IMR-90 (cell line): ENCODE measurements at regions not wholly inside any gene's neighbourhood (a gene's known extent, or its start where the extent isn't known, plus 50 kb on each side); places are given as distances from the start of the nearest gene placed in this dataset.

Experiments used
- ATAC-seq: fragments of 200-7000 bp; cut with Tn5 transposase; 2 replicates; pipeline ENCODE4 v1.9.1; 2020; ENCODE audit warnings: low read depth, mild to moderate bottlenecking, moderate library complexity
- BruUV-seq: library from RNA; stranded (reverse); fragments of 400-500 nt; replicated peaks from 2 replicates; lab custom pipeline; 2021; lab: Mats Ljungman, UMichigan
- CTCF ChIA-PET: fragments of 300-600 bp; formaldehyde crosslinking; extraction: SDS; loops from one replicate; lab custom pipeline; 2021; ENCODE audit warnings: antibody characterized with exemption; lab: Yijun Ruan, JAX
- POLR2A ChIA-PET: fragments of 300-600 bp; sonication (Branson Sonifier 250); formaldehyde crosslinking; loops from one replicate; lab custom pipeline; 2022; ENCODE audit warnings: antibody characterized with exemption; ENCODE audit not compliant: unreplicated experiment; lab: Charles Lee
- DNase-seq: peaks from one replicate; pipeline ENCODE4 v3.0.0; 2013
- H2AFZ ChIP-seq: replicated peaks from 2 replicates; pipeline ENCODE3; 2013; ENCODE audit warnings: low read length, mild to moderate bottlenecking; ENCODE audit not compliant: poor library complexity
- H2AK5ac ChIP-seq: 2 replicates; pipeline ENCODE4 v1.6.1; 2013; ENCODE audit warnings: low read depth, low read length, inconsistent platforms
- H2AK9ac ChIP-seq: replicated peaks from 2 replicates; pipeline ENCODE3; 2013; ENCODE audit warnings: mild to moderate bottlenecking, low read depth, low read length, moderate library complexity; ENCODE audit not compliant: poor library complexity
- H2BK120ac ChIP-seq: 2 replicates; pipeline ENCODE4 v1.6.1; 2013; ENCODE audit warnings: low read depth, low read length, inconsistent platforms
- H2BK15ac ChIP-seq: 3 replicates; pipeline ENCODE4 v1.6.1; 2013; ENCODE audit warnings: low read depth, low read length, inconsistent platforms
- H2BK20ac ChIP-seq: 2 replicates; pipeline ENCODE4 v1.6.1; 2013; ENCODE audit warnings: low read depth, mild to moderate bottlenecking, inconsistent platforms, low read length, moderate library complexity
- H2BK5ac ChIP-seq: 2 replicates; pipeline ENCODE4 v1.6.1; 2013; ENCODE audit warnings: mild to moderate bottlenecking, low read depth, low read length, inconsistent platforms; ENCODE audit not compliant: poor library complexity, severe bottlenecking
- H3K14ac ChIP-seq: replicated peaks from 2 replicates; pipeline ENCODE4 v1.6.1; 2013; ENCODE audit warnings: low read depth, low read length, inconsistent platforms
- H3K18ac ChIP-seq: 2 replicates; pipeline ENCODE4 v1.6.1; 2013; ENCODE audit warnings: low read depth, low read length, control low read depth
- H3K23ac ChIP-seq: 2 replicates; pipeline ENCODE4 v1.6.1; 2013; ENCODE audit warnings: low read depth, low read length, inconsistent platforms
- H3K27ac ChIP-seq: 2 replicates; pipeline ENCODE4 v1.5.1; 2013; ENCODE audit warnings: mild to moderate bottlenecking, control low read depth, low read length; ENCODE audit not compliant: insufficient read depth
- H3K27me3 ChIP-seq: 2 replicates; pipeline ENCODE4 v1.6.1; 2013; ENCODE audit warnings: low read length; ENCODE audit not compliant: control insufficient read depth, insufficient read depth
- H3K36me3 ChIP-seq: 2 replicates; pipeline ENCODE4 v1.6.1; 2013; ENCODE audit warnings: low read length, mixed read lengths; ENCODE audit not compliant: control insufficient read depth, insufficient read depth
- H3K4ac ChIP-seq: 2 replicates; pipeline ENCODE4 v1.6.1; 2013; ENCODE audit warnings: low read depth, low read length, inconsistent platforms
- H3K4me1 ChIP-seq: 2 replicates; pipeline ENCODE4 v1.6.1; 2013; ENCODE audit warnings: low read length, mixed read lengths; ENCODE audit not compliant: control insufficient read depth, insufficient read depth
- H3K4me2 ChIP-seq: 2 replicates; pipeline ENCODE4 v1.6.1; 2013; ENCODE audit warnings: low read depth, mild to moderate bottlenecking, control low read depth, low read length, moderate library complexity
- H3K4me3 ChIP-seq: 2 replicates; pipeline ENCODE4 v1.5.1; 2013; ENCODE audit warnings: low read depth, mild to moderate bottlenecking, control low read depth, low read length, moderate library complexity; ENCODE audit not compliant: insufficient read depth
- H3K56ac ChIP-seq: 2 replicates; pipeline ENCODE4 v1.6.1; 2013; ENCODE audit warnings: low read length, inconsistent platforms; ENCODE audit not compliant: insufficient read depth; ENCODE audit errors: extremely low read depth
- H3K79me1 ChIP-seq, 2 experiments: 2 replicates each; pipeline ENCODE4 v1.6.1; 2013; ENCODE audit warnings: low read length in 2 of 2, inconsistent platforms in 1 of 2, low read depth in 1 of 2
- H3K9ac ChIP-seq: 2 replicates; pipeline ENCODE4 v1.6.1; 2013; ENCODE audit warnings: low read depth, low read length, control low read depth
- H3K9me1 ChIP-seq: 2 replicates; pipeline ENCODE4 v1.6.1; 2013; ENCODE audit warnings: low read length, inconsistent platforms; ENCODE audit not compliant: insufficient read depth
- H3K9me3 ChIP-seq: 2 replicates; pipeline ENCODE4 v1.6.1; 2013; ENCODE audit warnings: low read length; ENCODE audit not compliant: control insufficient read depth, insufficient read depth
- H4K20me1 ChIP-seq: 2 replicates; pipeline ENCODE4 v1.6.1; 2013; ENCODE audit warnings: low read length, inconsistent platforms; ENCODE audit not compliant: insufficient read depth
- H4K5ac ChIP-seq: 2 replicates; pipeline ENCODE4 v1.6.1; 2013; ENCODE audit warnings: mild to moderate bottlenecking, low read depth, low read length, control low read depth
- H4K8ac ChIP-seq, 2 experiments: 2 replicates each; pipeline ENCODE4 v1.6.1; 2013; ENCODE audit warnings: low read depth in 2 of 2, low read length in 2 of 2, control low read depth in 1 of 2, inconsistent platforms in 1 of 2
- H4K91ac ChIP-seq: 2 replicates; pipeline ENCODE4 v1.6.1; 2013; ENCODE audit warnings: low read depth, low read length, inconsistent platforms; ENCODE audit not compliant: insufficient read depth
- POLR2A ChIP-seq: IDR thresholded peaks from 2 replicates; pipeline ENCODE4 v1.6.1; 2012; ENCODE audit warnings: mild to moderate bottlenecking, low read depth, low read length
- WGBS, 2 experiments: methylation state at CpG; one replicate each; pipeline versions ENCODE4 v1.1.5 to v1.1.7; 2013; ENCODE audit warnings: missing lambda C conversion rate in 2 of 2; ENCODE audit not compliant: insufficient read length in 1 of 2; ENCODE audit errors: extremely low coverage in 2 of 2; 5-methylcytosine and 5-hydroxymethylcytosine counted together
- dilution Hi-C: fragments of 300-500 bp; cut with HindIII; formaldehyde crosslinking; loops from one replicate; pipeline ENCODE4 v1.14.3; 2018; ENCODE audit warnings: low sequenced_read_pairs; ENCODE audit not compliant: unreplicated experiment
- in situ Hi-C: fragments of 300-500 bp; cut with MboI; formaldehyde crosslinking; loops from 3 replicates; pipeline ENCODE4 v1.14.3; 2019; ENCODE audit warnings: low sequenced_read_pairs, inconsistent platforms, mixed read lengths
- intact Hi-C: fragments of 100-400 bp; cut with micrococcal nuclease; formaldehyde crosslinking; loops from 2 replicates; pipeline ENCODE4 v1.10.0; 2022

GRCh38 chr2:15714609-15715008 is 122.9 kb downstream of the DDX1 start:
- Histone ChIP-seq H4K20me1 (no peaks in the 10 kb centered on the region), H3K18ac (no peak overlapping the region), H3K23ac (no peak overlapping the region), H2BK5ac (no peak overlapping the region), H3K36me3 (no peaks in the 10 kb centered on the region), H2BK15ac (no peak overlapping the region), H4K91ac (no peak overlapping the region), H3K9me3 (peaks cover 3% of the 10 kb centered on the region), H3K27me3 (no peaks in the 10 kb centered on the region), H3K79me1 (no peaks in the 10 kb centered on the region), H4K5ac (no peak overlapping the region), H2BK20ac (no peak overlapping the region), H2AFZ (no peak overlapping the region), H4K8ac (no peak overlapping the region), H3K9me1 (no peaks in the 10 kb centered on the region), H2AK5ac (no peak overlapping the region), H3K27ac (no peak overlapping the region), H2BK120ac (no peak overlapping the region), H3K4ac (no peak overlapping the region), H3K9ac (no peak overlapping the region), H2AK9ac (no peak overlapping the region), H3K14ac (no peak overlapping the region), H3K4me2 (no peak overlapping the region), H3K4me1 (no peaks in the 10 kb centered on the region), H3K56ac (no peak overlapping the region), H3K4me3 (no peak overlapping the region)
- dilution Hi-C loops: no loop called here
- no peak for TF ChIP-seq POLR2A
- ATAC-seq (no peak), DNase-seq (no peak)
- CTCF ChIA-PET: interaction anchor here (0.6 kb wide), 1 partner anchor 1775 kb away, joined by 3 read pairs; no protein-coding TSS in a partner anchor
- no CpG with 5 or more reads among the region's 1 CpG for WGBS, 2 experiments
- no TSS peak for BruUV-seq
- POLR2A ChIA-PET: no interaction called here
- in situ Hi-C loops: no loop called here
- intact Hi-C loops: no loop called here
